Fibroblast of lung (primary cell): ENCODE measurements at regions not wholly inside any gene's neighbourhood (a gene's known extent, or its start where the extent isn't known, plus 50 kb on each side); places are given as distances from the start of the nearest gene placed in this dataset.
A peak's percentile ranks its signal among the peaks of the same experiment; 100 is the strongest.

ENCODE experiments used
- DNase-seq, 2 donors: peaks; one replicate each; pipeline versions ENCODE4 v3.0.0 to v3.0.0-alpha.2; 2010; ENCODE audit warnings: low read depth in 2 of 2
- H2AFZ ChIP-seq: 2 replicates; pipeline ENCODE4 v1.5.1; 2012; ENCODE audit warnings: low read length, control low read depth, inconsistent platforms
- H3K27ac ChIP-seq: 2 replicates; pipeline ENCODE4 v1.5.1; 2011; ENCODE audit warnings: low read length, control low read depth; ENCODE audit not compliant: insufficient read depth
- H3K27me3 ChIP-seq: 2 replicates; pipeline ENCODE4 v1.5.1; 2011; ENCODE audit warnings: mild to moderate bottlenecking, low read length; ENCODE audit not compliant: control insufficient read depth, insufficient read depth
- H3K36me3 ChIP-seq: 2 replicates; pipeline ENCODE4 v1.5.1; 2011; ENCODE audit warnings: low read length; ENCODE audit not compliant: control insufficient read depth, insufficient read depth
- H3K4me1 ChIP-seq: 2 replicates; pipeline ENCODE4 v1.5.1; 2011; ENCODE audit warnings: low read length; ENCODE audit not compliant: control insufficient read depth, insufficient read depth; ENCODE audit errors: extremely low read depth
- H3K4me2 ChIP-seq: 2 replicates; pipeline ENCODE4 v1.5.1; 2011; ENCODE audit warnings: low read length, control low read depth; ENCODE audit not compliant: insufficient read depth; ENCODE audit errors: extremely low read depth
- H3K4me3 ChIP-seq, 4 experiments: fragments of 200-600 bp in 1 of 4; sonication (generic) in 1 of 4; replicated peaks in 1 of 4; 2 replicates each; pipeline ENCODE4 v1.5.1; 2011 to 2016; ENCODE audit warnings: low read length in 4 of 4, low read depth in 3 of 4, mild to moderate bottlenecking in 3 of 4, control low read depth in 2 of 4, inconsistent platforms in 1 of 4, mixed read lengths in 1 of 4; ENCODE audit not compliant: insufficient read depth in 1 of 4; ENCODE audit errors: control extremely low read depth in 1 of 4
- H3K79me2 ChIP-seq: 2 replicates; pipeline ENCODE4 v1.5.1; 2012; ENCODE audit warnings: mild to moderate bottlenecking, low read length, inconsistent platforms; ENCODE audit not compliant: control insufficient read depth, insufficient read depth
- H3K9ac ChIP-seq: 2 replicates; pipeline ENCODE4 v1.5.1; 2011; ENCODE audit warnings: mild to moderate bottlenecking, low read length, control low read depth; ENCODE audit not compliant: insufficient read depth
- H3K9me3 ChIP-seq: 2 replicates; pipeline ENCODE4 v1.5.1; 2012; ENCODE audit warnings: low read depth, low read length; ENCODE audit not compliant: control insufficient read depth, insufficient read depth
- H4K20me1 ChIP-seq: 2 replicates; pipeline ENCODE4 v1.5.1; 2011; ENCODE audit warnings: low read length; ENCODE audit not compliant: control insufficient read depth, insufficient read depth; ENCODE audit errors: extremely low read depth
- CTCF ChIP-seq, 2 donors: IDR thresholded peaks in 1 of 2; conservative IDR thresholded peaks in 1 of 2; 1 replicate in 1 of 2; 2 replicates in 1 of 2; pipeline ENCODE4 v1.5.1; 2011 to 2012; ENCODE audit warnings: low read length in 2 of 2, control low read depth in 1 of 2, inconsistent platforms in 1 of 2, low read depth in 1 of 2, mild to moderate bottlenecking in 1 of 2
- EZH2 ChIP-seq: IDR thresholded peaks from 2 replicates; pipeline ENCODE4 v1.5.1; 2012; ENCODE audit warnings: low read length, control low read depth, mild to moderate bottlenecking; ENCODE audit errors: missing control alignments

- no peaks in the 10 kb centered on the region for H3K36me3 ChIP-seq
- no peak overlapping the region for H3K4me3 ChIP-seq
- TF ChIP-seq EZH2 (no peak), CTCF (conservative IDR thresholded peaks at IDR 0.05 in 1 of 2, IDR thresholded peaks at IDR 0.05 in 1 of 2; ENCODE audit: low read depth in 1 of 2, low read length in 2 of 2) (no peak)
- no peak overlapping the region for H3K27ac ChIP-seq
- no peaks in the 10 kb centered on the region for H3K27me3 ChIP-seq
- no peaks in the 10 kb centered on the region for H4K20me1 ChIP-seq
- H3K9me3 ChIP-seq: no peaks in the 10 kb centered on the region
- H3K4me1 ChIP-seq: peaks cover 10% of the 10 kb centered on the region
- no peak overlapping the region for H2AFZ ChIP-seq
- peak overlapping the region; percentile 72 for H3K4me2 ChIP-seq
- DNase-seq: peak; percentile 94 to 96
- no peaks in the 10 kb centered on the region for H3K79me2 ChIP-seq
- no peak overlapping the region for H3K9ac ChIP-seq
Measured at GRCh38 chr6:4606821-4607704, 169.1 kb upstream of the CDYL start.

GRCh38 chr6:4606016-4606415, 170.2 kb upstream of the CDYL start:
- Histone ChIP-seq H2AFZ (no peak overlapping the region), H3K4me3 (no peak overlapping the region), H3K4me2 (no peak overlapping the region), H3K9me3 (no peaks in the 10 kb centered on the region), H3K27me3 (no peaks in the 10 kb centered on the region), H3K79me2 (no peaks in the 10 kb centered on the region), H3K27ac (no peak overlapping the region), H3K4me1 (peaks cover 12% of the 10 kb centered on the region), H3K9ac (no peak overlapping the region), H4K20me1 (no peaks in the 10 kb centered on the region), H3K36me3 (no peaks in the 10 kb centered on the region)
- no peak for DNase-seq
- TF ChIP-seq CTCF (conservative IDR thresholded peaks at IDR 0.05 in 1 of 2, IDR thresholded peaks at IDR 0.05 in 1 of 2; ENCODE audit: low read depth in 1 of 2, low read length in 2 of 2) (no peak), EZH2 (no peak)

- DNase-seq: peak in 1 of 2 donors; percentile 40
- no peaks in the 10 kb centered on the region for H3K9me3 ChIP-seq
- TF ChIP-seq EZH2 (no peak), CTCF (conservative IDR thresholded peaks at IDR 0.05 in 1 of 2, IDR thresholded peaks at IDR 0.05 in 1 of 2; ENCODE audit: low read depth in 1 of 2, low read length in 2 of 2) (no peak)
- no peak overlapping the region for H3K4me3 ChIP-seq
- no peaks in the 10 kb centered on the region for H4K20me1 ChIP-seq
- no peaks in the 10 kb centered on the region for H3K36me3 ChIP-seq
- H3K9ac ChIP-seq: no peak overlapping the region
- no peaks in the 10 kb centered on the region for H3K27me3 ChIP-seq
- no peaks in the 10 kb centered on the region for H3K79me2 ChIP-seq
- H2AFZ ChIP-seq: no peak overlapping the region
- peaks cover 13% of the 10 kb centered on the region for H3K4me1 ChIP-seq
- no peak overlapping the region for H3K4me2 ChIP-seq
- no peak overlapping the region for H3K27ac ChIP-seq
Measured at GRCh38 chr6:4603856-4604369, 172.3 kb upstream of the CDYL start.
